ENCODE measurements at regions not wholly inside any gene's neighbourhood (a gene's known extent, or its start where the extent isn't known, plus 50 kb on each side); places are given as distances from the start of the nearest gene placed in this dataset.

DNA sequence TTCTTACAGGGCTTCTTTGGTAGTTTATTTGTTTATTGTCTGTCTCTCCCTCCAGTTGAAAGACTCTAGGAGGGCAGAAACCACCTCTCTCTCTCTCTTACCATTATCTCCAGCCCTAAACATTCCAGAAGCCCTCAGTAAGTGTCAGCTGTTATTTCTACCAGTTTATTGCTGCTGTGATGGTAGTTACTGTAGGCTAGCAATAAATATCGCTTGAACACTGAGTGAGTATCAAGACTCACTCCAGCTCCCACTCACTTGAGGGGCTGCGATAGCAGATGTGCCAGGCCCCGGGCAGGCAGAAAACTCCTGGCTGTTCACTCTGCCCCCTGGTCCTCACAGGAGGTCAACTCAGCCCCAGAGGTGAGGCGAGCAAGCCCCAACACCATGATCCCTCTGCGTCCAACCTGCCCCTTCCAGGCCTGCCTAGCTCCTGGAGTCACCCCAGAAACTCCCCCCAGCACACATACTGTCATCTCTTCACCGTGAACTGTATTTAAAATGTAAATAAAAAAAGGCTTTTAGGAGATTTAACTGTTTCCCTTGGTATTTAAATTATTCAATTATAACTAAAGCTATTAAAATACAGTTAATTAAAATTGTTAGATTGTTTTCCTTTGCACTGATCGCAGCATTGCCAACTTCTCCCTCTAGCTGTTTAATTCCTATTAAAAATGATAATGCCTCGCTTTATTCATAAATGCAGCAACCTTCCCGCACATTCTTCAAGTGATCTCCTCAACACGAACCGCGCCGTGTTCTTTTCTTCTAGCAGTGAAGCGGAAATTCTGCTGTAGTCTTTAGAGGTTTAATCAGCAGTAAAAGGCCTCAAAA, 321.1 kb upstream of the ZMIZ1 start:
- Histone ChIP-seq H3K27ac (ENCODE audit: low read depth, low read length) (no peak overlapping the region), H3K4me1 (ENCODE audit: control insufficient read depth in 3 of 3, insufficient read depth in 3 of 3, low read length in 3 of 3) (peaks cover 4 to 21% (median 12%) of the 10 kb centered on the region in 3 donors), H3K4me3 (ENCODE audit: low read length in 3 of 3) (no peak overlapping the region), H3K36me3 (ENCODE audit: control insufficient read depth in 3 of 3, insufficient read depth in 3 of 3, low read length in 3 of 3) (no peaks in the 10 kb centered on the region), H3K9ac (ENCODE audit: low read depth in 1 of 3, low read length in 3 of 3) (no peak overlapping the region), H3K27me3 (ENCODE audit: control insufficient read depth in 3 of 3, insufficient read depth in 3 of 3, low read length in 3 of 3) (peaks cover 0 to 4% (median 3%) of the 10 kb centered on the region in 3 donors), H3K9me3 (ENCODE audit: control insufficient read depth in 3 of 3, low read length in 3 of 3) (no peaks in the 10 kb centered on the region)

GRCh38 chr10:78748235-78748533, 320.6 kb upstream of the ZMIZ1 start:
- H3K27me3 ChIP-seq (ENCODE audit: control insufficient read depth in 3 of 3, insufficient read depth in 3 of 3, low read length in 3 of 3): peaks cover 0 to 5% (median 4%) of the 10 kb centered on the region in 3 donors
- no peak overlapping the region for H3K27ac ChIP-seq (ENCODE audit: low read depth, low read length)
- H3K36me3 ChIP-seq (ENCODE audit: control insufficient read depth in 3 of 3, insufficient read depth in 3 of 3, low read length in 3 of 3): no peaks in the 10 kb centered on the region
- H3K9me3 ChIP-seq (ENCODE audit: control insufficient read depth in 3 of 3, low read length in 3 of 3): no peaks in the 10 kb centered on the region
- peaks cover 4 to 16% (median 12%) of the 10 kb centered on the region in 3 donors for H3K4me1 ChIP-seq (ENCODE audit: control insufficient read depth in 3 of 3, insufficient read depth in 3 of 3, low read length in 3 of 3)
- no peak overlapping the region for H3K4me3 ChIP-seq (ENCODE audit: low read length in 3 of 3)
- no peak overlapping the region for H3K9ac ChIP-seq (ENCODE audit: low read depth in 1 of 3, low read length in 3 of 3)

GRCh38 chr10:78749200-78749599, 319.6 kb upstream of the ZMIZ1 start:
- no peak overlapping the region for H3K4me3 ChIP-seq (ENCODE audit: low read length in 3 of 3)
- H3K27ac ChIP-seq (ENCODE audit: low read depth, low read length): no peak overlapping the region
- no peaks in the 10 kb centered on the region for H3K9me3 ChIP-seq (ENCODE audit: control insufficient read depth in 3 of 3, low read length in 3 of 3)
- H3K9ac ChIP-seq (ENCODE audit: low read depth in 1 of 3, low read length in 3 of 3): no peak overlapping the region
- H3K36me3 ChIP-seq (ENCODE audit: control insufficient read depth in 3 of 3, insufficient read depth in 3 of 3, low read length in 3 of 3): no peaks in the 10 kb centered on the region
- H3K4me1 ChIP-seq (ENCODE audit: control insufficient read depth in 3 of 3, insufficient read depth in 3 of 3, low read length in 3 of 3): peaks cover 0 to 12% (median 11%) of the 10 kb centered on the region in 3 donors
- H3K27me3 ChIP-seq (ENCODE audit: control insufficient read depth in 3 of 3, insufficient read depth in 3 of 3, low read length in 3 of 3): peaks cover under 1 to 11% (median 9%) of the 10 kb centered on the region in 3 donors

DNA sequence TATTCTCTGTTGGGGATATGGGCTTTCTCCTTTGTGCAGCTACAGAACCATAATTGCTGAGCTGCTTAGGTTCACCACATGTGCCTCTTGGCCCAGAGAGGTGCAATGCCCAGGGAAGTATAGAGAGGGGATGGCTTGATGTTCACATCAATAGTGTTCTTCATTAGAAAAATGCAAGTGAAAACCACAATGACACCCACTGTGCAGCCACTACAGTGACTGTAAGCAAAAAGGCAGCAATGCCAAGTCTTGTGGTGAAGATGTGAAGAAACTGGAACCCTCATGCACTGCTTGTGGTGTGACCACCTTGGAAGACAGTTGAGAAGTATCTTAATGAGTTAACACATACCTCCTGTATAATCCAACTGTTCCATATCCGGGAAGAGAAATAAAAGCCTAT, 318.9 kb upstream of the ZMIZ1 start:
- Histone ChIP-seq H3K9ac (ENCODE audit: low read depth in 1 of 3, low read length in 3 of 3) (no peak overlapping the region), H3K36me3 (ENCODE audit: control insufficient read depth in 3 of 3, insufficient read depth in 3 of 3, low read length in 3 of 3) (no peaks in the 10 kb centered on the region), H3K4me3 (ENCODE audit: low read length in 3 of 3) (no peak overlapping the region), H3K27ac (ENCODE audit: low read depth, low read length) (no peak overlapping the region), H3K9me3 (ENCODE audit: control insufficient read depth in 3 of 3, low read length in 3 of 3) (no peaks in the 10 kb centered on the region), H3K27me3 (ENCODE audit: control insufficient read depth in 3 of 3, insufficient read depth in 3 of 3, low read length in 3 of 3) (peaks cover 3 to 11% (median 9%) of the 10 kb centered on the region in 3 donors), H3K4me1 (ENCODE audit: control insufficient read depth in 3 of 3, insufficient read depth in 3 of 3, low read length in 3 of 3) (peaks cover 0 to 5% (median 5%) of the 10 kb centered on the region in 3 donors)

DNA sequence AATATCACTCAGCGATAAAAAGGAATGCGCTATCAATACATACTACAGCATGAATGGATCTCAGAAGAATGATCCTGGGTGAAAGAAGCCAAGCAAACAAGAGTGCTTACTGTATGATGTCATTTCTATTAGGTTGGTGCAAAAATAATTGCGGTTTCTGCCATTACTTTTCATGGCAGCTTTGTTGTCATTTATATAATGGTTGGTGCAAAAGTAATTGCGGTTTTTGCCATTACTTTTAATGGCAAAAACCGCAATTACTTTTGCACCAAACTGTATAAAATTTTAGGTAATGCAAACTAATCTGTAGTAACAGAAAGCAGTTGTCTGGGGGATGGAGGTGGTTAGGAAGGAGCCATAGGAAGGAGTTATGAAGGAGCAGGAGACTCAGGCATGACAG, 318.3 kb upstream of the ZMIZ1 start:
- Histone ChIP-seq H3K4me1 (ENCODE audit: control insufficient read depth in 3 of 3, insufficient read depth in 3 of 3, low read length in 3 of 3) (peaks cover 0 to 2% (median 0%) of the 10 kb centered on the region in 3 donors), H3K36me3 (ENCODE audit: control insufficient read depth in 3 of 3, insufficient read depth in 3 of 3, low read length in 3 of 3) (no peaks in the 10 kb centered on the region), H3K9me3 (ENCODE audit: control insufficient read depth in 3 of 3, low read length in 3 of 3) (no peaks in the 10 kb centered on the region), H3K4me3 (ENCODE audit: low read length in 3 of 3) (no peak overlapping the region), H3K27ac (ENCODE audit: low read depth, low read length) (no peak overlapping the region), H3K27me3 (ENCODE audit: control insufficient read depth in 3 of 3, insufficient read depth in 3 of 3, low read length in 3 of 3) (peaks cover 3 to 11% (median 9%) of the 10 kb centered on the region in 3 donors), H3K9ac (ENCODE audit: low read depth in 1 of 3, low read length in 3 of 3) (no peak overlapping the region)

DNA sequence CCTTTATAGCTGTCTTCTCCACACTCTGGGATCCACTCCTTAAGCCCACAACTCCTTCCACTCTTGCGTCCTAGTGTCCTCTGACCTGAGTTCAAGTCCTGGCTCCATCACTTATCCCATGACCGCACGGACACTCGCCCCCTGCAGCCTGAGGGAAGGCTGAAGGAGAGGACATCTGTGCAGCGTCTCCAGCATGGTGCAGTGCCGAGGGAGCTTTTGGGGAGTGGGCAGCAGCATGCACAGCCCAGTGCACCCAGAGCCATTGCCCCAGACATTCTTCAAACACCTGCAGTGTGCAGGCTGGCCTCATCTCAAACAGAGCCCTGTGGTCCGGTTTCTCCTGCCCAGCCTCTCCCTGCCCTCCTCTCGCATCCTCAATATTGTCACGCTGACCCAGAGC, 317.1 kb upstream of the ZMIZ1 start:
- Histone ChIP-seq H3K36me3 (ENCODE audit: control insufficient read depth in 3 of 3, insufficient read depth in 3 of 3, low read length in 3 of 3) (no peaks in the 10 kb centered on the region), H3K27ac (ENCODE audit: low read depth, low read length) (no peak overlapping the region), H3K9ac (ENCODE audit: low read depth in 1 of 3, low read length in 3 of 3) (no peak overlapping the region), H3K27me3 (ENCODE audit: control insufficient read depth in 3 of 3, insufficient read depth in 3 of 3, low read length in 3 of 3) (peaks cover 3 to 11% (median 9%) of the 10 kb centered on the region in 3 donors), H3K9me3 (ENCODE audit: control insufficient read depth in 3 of 3, low read length in 3 of 3) (no peaks in the 10 kb centered on the region), H3K4me3 (ENCODE audit: low read length in 3 of 3) (no peak overlapping the region), H3K4me1 (ENCODE audit: control insufficient read depth in 3 of 3, insufficient read depth in 3 of 3, low read length in 3 of 3) (peaks cover 0 to 5% (median 4%) of the 10 kb centered on the region in 3 donors)

DNA sequence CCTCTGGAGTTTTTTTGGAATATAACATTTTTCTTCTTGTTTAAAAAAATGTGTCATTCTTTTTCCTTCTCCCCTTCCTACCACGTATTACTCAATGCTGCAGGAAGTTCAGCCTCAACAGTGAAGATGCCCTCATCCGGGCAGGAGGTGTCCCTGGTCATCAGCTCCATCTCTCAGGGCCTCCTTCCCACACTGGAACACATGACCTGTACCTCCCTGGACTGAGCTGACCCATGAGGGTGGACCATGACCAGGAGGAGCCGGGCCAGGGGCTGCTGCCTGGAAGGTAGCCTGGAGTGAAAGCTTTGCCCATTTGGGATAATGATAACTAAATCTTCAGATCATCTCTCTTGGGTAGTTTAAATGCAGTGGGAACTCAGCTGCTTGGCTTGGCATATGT, 316.5 kb upstream of the ZMIZ1 start:
- Histone ChIP-seq H3K27me3 (ENCODE audit: control insufficient read depth in 3 of 3, insufficient read depth in 3 of 3, low read length in 3 of 3) (peaks cover 3 to 11% (median 9%) of the 10 kb centered on the region in 3 donors), H3K4me1 (ENCODE audit: control insufficient read depth in 3 of 3, insufficient read depth in 3 of 3, low read length in 3 of 3) (peaks cover 4 to 10% (median 7%) of the 10 kb centered on the region in 3 donors), H3K9ac (ENCODE audit: low read depth in 1 of 3, low read length in 3 of 3) (no peak overlapping the region), H3K36me3 (ENCODE audit: control insufficient read depth in 3 of 3, insufficient read depth in 3 of 3, low read length in 3 of 3) (no peaks in the 10 kb centered on the region), H3K4me3 (ENCODE audit: low read length in 3 of 3) (no peak overlapping the region), H3K9me3 (ENCODE audit: control insufficient read depth in 3 of 3, low read length in 3 of 3) (no peaks in the 10 kb centered on the region), H3K27ac (ENCODE audit: low read depth, low read length) (no peak overlapping the region)

GRCh38 chr10:78752708-78753107, 316.1 kb upstream of the ZMIZ1 start:
- Histone ChIP-seq H3K27me3 (ENCODE audit: control insufficient read depth in 3 of 3, insufficient read depth in 3 of 3, low read length in 3 of 3) (peaks cover 3 to 11% (median 9%) of the 10 kb centered on the region in 3 donors), H3K36me3 (ENCODE audit: control insufficient read depth in 3 of 3, insufficient read depth in 3 of 3, low read length in 3 of 3) (no peaks in the 10 kb centered on the region), H3K9me3 (ENCODE audit: control insufficient read depth in 3 of 3, low read length in 3 of 3) (no peaks in the 10 kb centered on the region), H3K4me1 (ENCODE audit: control insufficient read depth in 3 of 3, insufficient read depth in 3 of 3, low read length in 3 of 3) (peaks cover 5 to 11% (median 10%) of the 10 kb centered on the region in 3 donors), H3K27ac (ENCODE audit: low read depth, low read length) (no peak overlapping the region), H3K9ac (ENCODE audit: low read depth in 1 of 3, low read length in 3 of 3) (no peak overlapping the region), H3K4me3 (ENCODE audit: low read length in 3 of 3) (no peak overlapping the region)

DNA sequence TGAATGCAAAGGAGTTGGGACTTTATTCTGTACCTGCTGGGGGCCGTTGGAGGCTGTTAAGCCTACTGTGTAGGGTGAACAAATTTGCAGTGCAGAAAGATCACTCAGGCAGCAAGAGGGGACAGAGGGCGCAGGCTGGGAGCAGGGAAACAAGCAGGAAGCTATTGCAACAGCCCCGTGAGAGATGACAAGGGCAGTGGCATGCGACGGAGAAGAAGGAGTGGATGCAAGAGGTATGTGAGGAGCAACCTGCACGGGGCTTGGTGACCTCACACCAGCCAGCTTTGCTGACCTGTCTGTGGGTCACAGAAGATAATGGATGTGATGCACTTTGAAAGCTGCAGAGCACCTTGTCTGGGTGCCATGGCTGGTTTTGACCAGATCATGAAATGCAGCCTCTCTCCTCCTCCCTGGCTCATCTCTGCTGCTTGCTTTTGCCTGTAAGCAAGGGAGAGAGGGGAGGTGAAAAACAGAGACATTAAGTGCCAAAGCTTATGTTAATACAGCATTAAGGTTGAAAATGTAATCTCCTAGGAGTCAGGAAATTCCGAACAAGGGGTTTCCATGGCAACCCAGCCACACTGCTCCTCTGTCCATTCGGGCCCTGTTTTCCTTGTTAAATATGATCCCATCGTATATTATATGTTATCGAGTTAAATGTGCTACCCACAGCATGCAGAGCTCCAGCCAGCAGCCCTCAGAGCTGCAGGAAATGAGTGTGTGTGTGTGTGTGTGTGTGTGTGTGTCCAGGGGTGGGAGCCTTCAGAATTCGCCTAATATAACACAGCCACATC, 314.3 kb upstream of the ZMIZ1 start:
- Histone ChIP-seq H3K27ac (ENCODE audit: low read depth, low read length) (no peak overlapping the region), H3K9ac (ENCODE audit: low read depth in 1 of 3, low read length in 3 of 3) (no peak overlapping the region), H3K36me3 (ENCODE audit: control insufficient read depth in 3 of 3, insufficient read depth in 3 of 3, low read length in 3 of 3) (no peaks in the 10 kb centered on the region), H3K4me3 (ENCODE audit: low read length in 3 of 3) (no peak overlapping the region), H3K27me3 (ENCODE audit: control insufficient read depth in 3 of 3, insufficient read depth in 3 of 3, low read length in 3 of 3) (peaks cover 3 to 11% (median 9%) of the 10 kb centered on the region in 3 donors), H3K4me1 (ENCODE audit: control insufficient read depth in 3 of 3, insufficient read depth in 3 of 3, low read length in 3 of 3) (peaks cover 5 to 11% (median 10%) of the 10 kb centered on the region in 3 donors), H3K9me3 (ENCODE audit: control insufficient read depth in 3 of 3, low read length in 3 of 3) (no peaks in the 10 kb centered on the region)
